Aorta (tissue), 5 donors: ENCODE measurements at regions not wholly inside any gene's neighbourhood (a gene's known extent, or its start where the extent isn't known, plus 50 kb on each side); places are given as distances from the start of the nearest gene placed in this dataset.

ENCODE experiments used
- ATAC-seq: fragments of 200-7000 bp; cut with Tn5 transposase; one replicate; pipeline ENCODE4 v1.9.1; 2022; ENCODE audit warnings: moderate library complexity; ENCODE audit not compliant: low FRiP score
- DNase-seq, 2 donors: peaks; one replicate each; pipeline ENCODE4 v3.0.0-alpha.2; 2020
- H3K27ac ChIP-seq, 2 donors: one replicate each; pipeline ENCODE4 v1.5.1; 2013; ENCODE audit warnings: low read length in 2 of 2, mild to moderate bottlenecking in 2 of 2, moderate library complexity in 2 of 2, control low read depth in 1 of 2, inconsistent platforms in 1 of 2, low read depth in 1 of 2
- H3K27me3 ChIP-seq, 2 donors: one replicate each; pipeline ENCODE4 v1.6.1; 2013; ENCODE audit warnings: control low read depth in 1 of 2, low read length in 1 of 2, mild to moderate bottlenecking in 1 of 2, moderate library complexity in 1 of 2; ENCODE audit not compliant: insufficient read depth in 2 of 2, control insufficient read depth in 1 of 2
- H3K36me3 ChIP-seq, 2 donors: one replicate each; pipeline ENCODE4 v1.6.1; 2013; ENCODE audit warnings: control low read depth in 1 of 2, low read length in 1 of 2, mild to moderate bottlenecking in 1 of 2; ENCODE audit not compliant: insufficient read depth in 2 of 2, control insufficient read depth in 1 of 2
- H3K4me1 ChIP-seq, 2 donors: one replicate each; pipeline ENCODE4 v1.6.1; 2013; ENCODE audit warnings: low read length in 2 of 2, control low read depth in 1 of 2, mild to moderate bottlenecking in 1 of 2, moderate library complexity in 1 of 2; ENCODE audit not compliant: insufficient read depth in 2 of 2, control insufficient read depth in 1 of 2
- H3K4me3 ChIP-seq, 2 donors: one replicate each; pipeline ENCODE4 v1.5.1; 2013; ENCODE audit warnings: low read length in 2 of 2, control low read depth in 1 of 2, mild to moderate bottlenecking in 1 of 2
- H3K9me3 ChIP-seq: one replicate; pipeline ENCODE4 v1.6.1; 2013; ENCODE audit warnings: mild to moderate bottlenecking, low read length; ENCODE audit not compliant: control insufficient read depth
- WGBS, 2 donors: extraction: QIAGEN DNeasy Blood & Tissue Kit; methylation state at CpG; one replicate each; pipeline ENCODE4 v1.1.7; 2013; 5-methylcytosine and 5-hydroxymethylcytosine counted together
- intact Hi-C, 2 donors: fragments of 100-400 bp; cut with DNase I; formaldehyde crosslinking; loops; one replicate each; pipeline versions ENCODE4 v1.14.2 to v1.15.0; 2022
- donor health status: healthy with polysubstance abuse.
- donor health status: Bipolar disorder and iron deficiency.
- donor health status: DM: no; HTN: no; CAD: no.
- donor health status: DM: no; HTN: no; CAD: no.
- donor health status: DM: yes; HTN: yes; CAD: no.

DNA sequence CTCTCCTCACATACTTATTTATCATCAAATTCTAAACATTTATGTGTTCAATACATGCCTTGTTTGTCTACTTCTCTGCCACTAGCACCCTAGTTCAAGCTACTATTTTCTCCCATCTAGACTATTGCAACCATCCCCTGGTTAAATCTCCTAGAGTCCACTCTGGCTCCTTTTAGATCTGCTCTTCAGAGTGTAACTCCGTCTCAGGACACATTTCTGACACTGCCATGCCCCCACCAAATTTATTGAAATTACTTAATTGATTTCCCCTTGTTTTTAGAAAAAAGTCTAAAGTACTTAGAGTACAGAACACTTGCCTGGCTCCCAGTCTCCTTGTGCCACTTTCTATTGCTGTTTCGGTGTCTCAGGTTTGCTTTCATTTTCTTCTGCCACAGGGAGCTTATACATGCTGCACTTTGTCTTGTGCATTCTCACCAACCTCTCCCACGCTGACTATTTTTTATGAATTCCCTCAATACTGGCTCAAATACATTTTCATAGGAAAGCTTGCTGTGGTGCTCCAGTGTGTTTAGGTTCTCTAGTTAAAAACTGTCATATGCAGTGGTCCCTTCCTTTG is 792.3 kb downstream of the DIPK2A start:
- Histone ChIP-seq H3K27me3 (no peaks in the 10 kb centered on the region), H3K27ac (no peak overlapping the region), H3K36me3 (no peaks in the 10 kb centered on the region), H3K4me1 (no peaks in the 10 kb centered on the region), H3K9me3 (no peaks in the 10 kb centered on the region), H3K4me3 (peak overlapping the region; percentile 26 to 54)
- DNase-seq (no peak), ATAC-seq (no peak)
- intact Hi-C loops, result no loop called here
- 52 to 73% methylated on average over 3 of the region's 3 CpGs for WGBS, 2 donors

- no peak for ATAC-seq
- intact Hi-C loops, result loop anchor here in 1 of 2 donors (10.0 kb wide), 1 partner anchor 875 kb away; no protein-coding TSS in a partner anchor
- no peak overlapping the region for H3K4me3 ChIP-seq
- H3K36me3 ChIP-seq, result no peaks in the 10 kb centered on the region
- H3K27ac ChIP-seq, result no peak overlapping the region
- no peaks in the 10 kb centered on the region for H3K27me3 ChIP-seq
- no peaks in the 10 kb centered on the region for H3K4me1 ChIP-seq
- H3K9me3 ChIP-seq, result no peaks in the 10 kb centered on the region
- no peak for DNase-seq
- 43 to 50% methylated on average over 1 of the region's 1 CpG for WGBS, 2 donors
Measured at GRCh38 chr3:144770281-144770680, 798.7 kb downstream of the DIPK2A start.

- WGBS, 2 donors, result 17 to 35% methylated on average over 1 of the region's 1 CpG
- Histone ChIP-seq H3K36me3 (no peaks in the 10 kb centered on the region), H3K27me3 (no peaks in the 10 kb centered on the region), H3K4me3 (no peak overlapping the region), H3K9me3 (no peaks in the 10 kb centered on the region), H3K4me1 (no peaks in the 10 kb centered on the region), H3K27ac (no peak overlapping the region)
- ATAC-seq (no peak), DNase-seq (no peak)
- intact Hi-C loops, result loop anchor here in 1 of 2 donors (10.0 kb wide), 1 partner anchor 876 kb away; no protein-coding TSS in a partner anchor
Measured at GRCh38 chr3:144770915-144771351, 799.3 kb downstream of the DIPK2A start.

DNA sequence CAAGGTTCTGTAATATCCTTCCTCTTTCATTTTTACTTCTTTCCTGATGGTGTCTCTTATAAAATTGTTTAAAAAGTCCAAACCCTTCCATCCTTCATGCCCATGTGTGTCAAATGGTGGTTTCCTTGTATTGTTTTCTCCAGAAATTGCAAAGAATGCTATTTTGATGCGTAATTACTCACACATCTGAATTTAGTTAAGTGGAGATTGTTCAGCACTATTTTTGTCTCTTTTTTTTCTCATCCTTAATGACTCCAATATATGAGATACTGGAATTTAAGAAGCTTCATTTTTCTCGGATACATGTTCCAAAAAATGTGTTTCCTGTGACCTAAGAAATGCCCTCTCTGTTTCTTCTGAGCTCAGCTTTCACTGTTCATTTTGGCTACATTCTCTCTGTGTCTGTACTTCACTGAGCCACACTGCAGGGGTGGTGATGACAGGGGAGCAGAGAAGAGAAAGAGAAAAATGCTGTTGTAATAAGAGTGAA is 799.8 kb downstream of the DIPK2A start:
- Histone ChIP-seq H3K4me3 (no peak overlapping the region), H3K27me3 (no peaks in the 10 kb centered on the region), H3K9me3 (no peaks in the 10 kb centered on the region), H3K27ac (no peak overlapping the region), H3K36me3 (no peaks in the 10 kb centered on the region), H3K4me1 (no peaks in the 10 kb centered on the region)
- ATAC-seq, result no peak
- intact Hi-C loops, result loop anchor here in 1 of 2 donors (10.0 kb wide), 1 partner anchor 877 kb away; no protein-coding TSS in a partner anchor
- DNase-seq, result no peak
- WGBS, 2 donors, result 31 to 38% methylated on average over 2 of the region's 2 CpGs

DNA sequence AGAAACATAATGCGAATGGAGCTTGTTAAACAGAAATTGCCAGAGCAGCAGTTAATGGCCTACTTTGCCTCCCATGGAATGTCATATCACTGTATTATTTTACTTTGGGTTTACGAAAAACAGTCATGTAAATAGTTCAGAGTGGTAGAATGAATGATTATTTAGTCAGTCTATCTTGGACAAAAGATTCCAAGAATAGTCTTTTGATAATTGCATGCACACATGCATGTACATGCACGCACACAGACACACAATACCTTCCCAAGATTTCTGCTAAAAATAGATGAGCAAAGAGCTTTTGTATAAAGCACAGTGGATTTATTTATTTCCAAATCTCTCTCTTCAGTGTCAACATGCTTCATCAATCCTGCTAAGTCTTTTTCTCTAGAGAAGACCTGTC is 800.7 kb downstream of the DIPK2A start:
- no peaks in the 10 kb centered on the region for H3K27me3 ChIP-seq
- DNase-seq, result no peak
- no peaks in the 10 kb centered on the region for H3K36me3 ChIP-seq
- no peaks in the 10 kb centered on the region for H3K9me3 ChIP-seq
- no peaks in the 10 kb centered on the region for H3K4me1 ChIP-seq
- intact Hi-C loops, result loop anchor here in 1 of 2 donors (10.0 kb wide), 1 partner anchor 878 kb away; no protein-coding TSS in a partner anchor
- no peak for ATAC-seq
- H3K27ac ChIP-seq, result no peak overlapping the region
- WGBS, 2 donors, result 75 to 84% methylated on average over 3 of the region's 3 CpGs
- no peak overlapping the region for H3K4me3 ChIP-seq

GRCh38 chr3:144773350-144773749 is 801.7 kb downstream of the DIPK2A start:
- no peaks in the 10 kb centered on the region for H3K36me3 ChIP-seq
- H3K9me3 ChIP-seq, result no peaks in the 10 kb centered on the region
- no peak for ATAC-seq
- intact Hi-C loops, result loop anchor here in 1 of 2 donors (10.0 kb wide), 1 partner anchor 879 kb away; no protein-coding TSS in a partner anchor
- H3K4me3 ChIP-seq, result no peak overlapping the region
- no peaks in the 10 kb centered on the region for H3K4me1 ChIP-seq
- H3K27ac ChIP-seq, result no peak overlapping the region
- DNase-seq, result no peak
- 80 to 83% methylated on average over 4 of the region's 4 CpGs for WGBS, 2 donors
- no peaks in the 10 kb centered on the region for H3K27me3 ChIP-seq

GRCh38 chr3:144774897-144775296 is 803.3 kb downstream of the DIPK2A start:
- Histone ChIP-seq H3K4me1 (no peaks in the 10 kb centered on the region), H3K4me3 (no peak overlapping the region), H3K9me3 (no peaks in the 10 kb centered on the region), H3K27me3 (no peaks in the 10 kb centered on the region), H3K36me3 (no peaks in the 10 kb centered on the region), H3K27ac (no peak overlapping the region)
- DNase-seq (no peak), ATAC-seq (no peak)
- WGBS, 2 donors, result 95 to 97% methylated on average over 5 of the region's 5 CpGs
- intact Hi-C loops, result loop anchor here in 1 of 2 donors (10.0 kb wide), 1 partner anchor 880 kb away; no protein-coding TSS in a partner anchor

GRCh38 chr3:144775551-144775950 is 803.9 kb downstream of the DIPK2A start:
- intact Hi-C loops, result loop anchor here in 1 of 2 donors (10.0 kb wide), 1 partner anchor 881 kb away; no protein-coding TSS in a partner anchor
- no peaks in the 10 kb centered on the region for H3K9me3 ChIP-seq
- H3K4me3 ChIP-seq, result no peak overlapping the region
- H3K36me3 ChIP-seq, result no peaks in the 10 kb centered on the region
- H3K4me1 ChIP-seq, result no peaks in the 10 kb centered on the region
- H3K27me3 ChIP-seq, result no peaks in the 10 kb centered on the region
- H3K27ac ChIP-seq, result no peak overlapping the region
- ATAC-seq (no peak), DNase-seq (no peak)

- no peak for ATAC-seq
Measured at GRCh38 chr3:144777906-144778305, 806.3 kb downstream of the DIPK2A start.

More at GRCh38 chr3:144777906-144778305, 806.3 kb downstream of the DIPK2A start:
- H3K27me3 ChIP-seq, result no peaks in the 10 kb centered on the region
- intact Hi-C loops, result loop anchor here in 1 of 2 donors (10.0 kb wide), 1 partner anchor 883 kb away; no protein-coding TSS in a partner anchor
- no peaks in the 10 kb centered on the region for H3K4me1 ChIP-seq
- no peak overlapping the region for H3K4me3 ChIP-seq
- H3K27ac ChIP-seq, result no peak overlapping the region
- H3K36me3 ChIP-seq, result no peaks in the 10 kb centered on the region
- 65 to 72% methylated on average over 2 of the region's 2 CpGs for WGBS, 2 donors
- no peaks in the 10 kb centered on the region for H3K9me3 ChIP-seq
- DNase-seq, result no peak
